ENCODE measurements at regions not wholly inside any gene's neighbourhood (a gene's known extent, or its start where the extent isn't known, plus 50 kb on each side); places are given as distances from the start of the nearest gene placed in this dataset.
A peak's percentile ranks its signal among the peaks of the same experiment; 100 is the strongest.

DNA sequence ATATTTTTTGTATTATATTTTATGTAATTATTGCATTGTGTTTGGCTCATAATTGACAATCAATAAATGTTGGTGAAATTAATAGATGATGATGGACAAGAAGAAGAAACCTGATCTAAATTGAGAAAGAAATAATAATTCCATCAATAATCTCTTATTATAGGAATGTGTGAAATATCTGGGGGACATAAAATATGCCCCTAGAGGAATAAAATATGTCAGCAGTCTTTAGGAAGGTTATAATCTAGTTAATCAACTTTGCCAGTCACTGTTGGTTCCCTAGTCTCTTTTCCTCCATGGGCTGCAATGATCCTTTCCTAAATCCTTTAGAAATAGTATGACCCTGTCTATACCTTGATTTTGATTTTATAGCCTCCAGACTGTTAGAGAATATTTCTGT is 549.7 kb upstream of the ADGRL4 start:
- Histone ChIP-seq H4K8ac (ENCODE audit: low read length) (no peak overlapping the region), H3K4me2 (ENCODE audit: low read length, poor library complexity, severe bottlenecking) (no peak overlapping the region), H3K9me3 (ENCODE audit: control insufficient read depth, low read length) (no peaks in the 10 kb centered on the region), H2BK15ac (ENCODE audit: low read depth, poor library complexity, severe bottlenecking) (no peak overlapping the region), H3K4me1 (ENCODE audit: control insufficient read depth, insufficient read depth, low read depth, low read length) (no peaks in the 10 kb centered on the region), H4K91ac (ENCODE audit: low read length) (no peak overlapping the region), H2AK5ac (ENCODE audit: low read length, severe bottlenecking) (no peak overlapping the region), H2BK12ac (ENCODE audit: low read length in 2 of 2) (no peak overlapping the region), H3K14ac (ENCODE audit: low read length in 2 of 2) (no peak overlapping the region), H3K27ac (ENCODE audit: low read length, poor library complexity, severe bottlenecking) (no peak overlapping the region), H3K4me3 (ENCODE audit: insufficient read depth in 1 of 2, low read depth in 1 of 2, low read length in 2 of 2) (no peak overlapping the region), H3K27me3 (ENCODE audit: control insufficient read depth in 1 of 2, insufficient read depth in 1 of 2, low read length in 2 of 2) (no peaks in the 10 kb centered on the region), H3K9ac (ENCODE audit: low read length) (no peak overlapping the region), H3K79me1 (replicated peaks; ENCODE audit: low read length, poor library complexity, severe bottlenecking) (no peaks in the 10 kb centered on the region), H3K36me3 (ENCODE audit: control insufficient read depth in 1 of 2, insufficient read depth in 2 of 2, low read depth in 1 of 2, low read length in 2 of 2) (no peaks in the 10 kb centered on the region), H3K18ac (ENCODE audit: low read depth in 1 of 2, low read length in 2 of 2) (no peak overlapping the region), H3K4ac (ENCODE audit: low read depth in 1 of 2, low read length in 2 of 2) (no peak overlapping the region), H2BK120ac (ENCODE audit: low read depth, low read length) (no peak overlapping the region), H2BK5ac (ENCODE audit: low read depth, low read length, poor library complexity, severe bottlenecking) (no peak overlapping the region), H2AFZ (ENCODE audit: low read depth, low read length) (no peak overlapping the region), H3K23ac (ENCODE audit: low read length in 2 of 2) (no peak overlapping the region)
- DNase-seq, result no peak

DNA sequence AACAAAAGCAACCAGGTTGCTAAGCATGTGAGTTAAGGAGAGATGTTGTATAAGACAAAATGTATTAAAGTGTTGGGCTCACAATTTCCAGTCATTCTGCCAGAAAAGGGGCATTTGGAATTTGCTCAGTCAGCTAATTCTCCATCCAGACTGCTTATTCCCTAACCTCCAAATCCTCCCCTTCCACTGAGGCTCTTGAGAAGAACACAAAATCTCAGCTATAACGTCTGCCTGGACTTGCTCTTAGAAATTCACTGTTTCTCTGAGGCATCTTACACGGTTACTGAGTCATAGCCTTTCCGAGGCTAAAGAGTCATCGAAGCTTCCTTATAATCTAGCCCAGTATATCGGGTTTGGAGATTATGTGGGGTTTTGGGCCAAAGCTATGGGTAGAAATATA is 548.2 kb upstream of the ADGRL4 start:
- no peak overlapping the region for H3K27ac ChIP-seq (ENCODE audit: low read length, poor library complexity, severe bottlenecking)
- no peak overlapping the region for H4K91ac ChIP-seq (ENCODE audit: low read length)
- H3K9ac ChIP-seq (ENCODE audit: low read length), result no peak overlapping the region
- H3K27me3 ChIP-seq (ENCODE audit: control insufficient read depth in 1 of 2, insufficient read depth in 1 of 2, low read length in 2 of 2), result no peaks in the 10 kb centered on the region
- H3K18ac ChIP-seq (ENCODE audit: low read depth in 1 of 2, low read length in 2 of 2), result no peak overlapping the region
- no peak overlapping the region for H2BK120ac ChIP-seq (ENCODE audit: low read depth, low read length)
- H3K4me1 ChIP-seq (ENCODE audit: control insufficient read depth, insufficient read depth, low read depth, low read length), result no peaks in the 10 kb centered on the region
- no peak for DNase-seq
- no peaks in the 10 kb centered on the region for H3K79me1 ChIP-seq (replicated peaks; ENCODE audit: low read length, poor library complexity, severe bottlenecking)
- H3K4ac ChIP-seq (ENCODE audit: low read depth in 1 of 2, low read length in 2 of 2), result no peak overlapping the region
- H3K36me3 ChIP-seq (ENCODE audit: control insufficient read depth in 1 of 2, insufficient read depth in 2 of 2, low read depth in 1 of 2, low read length in 2 of 2), result no peaks in the 10 kb centered on the region
- H3K9me3 ChIP-seq (ENCODE audit: control insufficient read depth, low read length), result no peaks in the 10 kb centered on the region
- no peak overlapping the region for H3K14ac ChIP-seq (ENCODE audit: low read length in 2 of 2)
- no peak overlapping the region for H2BK5ac ChIP-seq (ENCODE audit: low read depth, low read length, poor library complexity, severe bottlenecking)
- no peak overlapping the region for H2BK15ac ChIP-seq (ENCODE audit: low read depth, poor library complexity, severe bottlenecking)
- 57% methylated on average over 5 of the region's 5 CpGs for WGBS
- H3K23ac ChIP-seq (ENCODE audit: low read length in 2 of 2), result no peak overlapping the region
- no peak overlapping the region for H3K4me2 ChIP-seq (ENCODE audit: low read length, poor library complexity, severe bottlenecking)
- H3K4me3 ChIP-seq (ENCODE audit: insufficient read depth in 1 of 2, low read depth in 1 of 2, low read length in 2 of 2), result no peak overlapping the region
- no peak overlapping the region for H2BK12ac ChIP-seq (ENCODE audit: low read length in 2 of 2)
- no peak overlapping the region for H2AK5ac ChIP-seq (ENCODE audit: low read length, severe bottlenecking)
- no peak overlapping the region for H2AFZ ChIP-seq (ENCODE audit: low read depth, low read length)
- H4K8ac ChIP-seq (ENCODE audit: low read length), result no peak overlapping the region

DNA sequence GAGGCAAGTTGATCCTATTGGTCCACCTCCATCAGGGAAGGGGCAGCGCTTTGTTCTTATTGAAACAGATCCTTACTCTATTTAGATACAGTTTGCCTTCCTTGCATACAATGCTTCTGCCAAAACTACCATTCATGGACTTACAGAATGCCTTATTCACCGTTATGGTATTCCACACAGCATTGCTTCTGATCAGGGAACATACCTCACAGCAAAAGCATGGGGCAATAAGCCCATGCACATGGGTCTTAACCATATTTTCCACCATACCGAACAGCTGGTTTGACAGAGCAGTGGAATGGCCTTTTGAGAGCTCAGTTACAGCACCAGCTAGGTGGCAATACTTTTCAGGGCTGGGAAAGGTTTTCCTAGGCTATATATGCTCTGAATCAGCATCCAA is 544.8 kb upstream of the ADGRL4 start:
- Histone ChIP-seq H3K23ac (ENCODE audit: low read length in 2 of 2) (no peak overlapping the region), H2BK15ac (ENCODE audit: low read depth, poor library complexity, severe bottlenecking) (no peak overlapping the region), H3K27me3 (ENCODE audit: control insufficient read depth in 1 of 2, insufficient read depth in 1 of 2, low read length in 2 of 2) (no peaks in the 10 kb centered on the region), H2BK12ac (ENCODE audit: low read length in 2 of 2) (no peak overlapping the region), H2AFZ (ENCODE audit: low read depth, low read length) (no peak overlapping the region), H2BK5ac (ENCODE audit: low read depth, low read length, poor library complexity, severe bottlenecking) (no peak overlapping the region), H3K9me3 (ENCODE audit: control insufficient read depth, low read length) (no peaks in the 10 kb centered on the region), H3K4ac (ENCODE audit: low read depth in 1 of 2, low read length in 2 of 2) (no peak overlapping the region), H4K91ac (ENCODE audit: low read length) (no peak overlapping the region), H2AK5ac (ENCODE audit: low read length, severe bottlenecking) (no peak overlapping the region), H3K4me1 (ENCODE audit: control insufficient read depth, insufficient read depth, low read depth, low read length) (no peaks in the 10 kb centered on the region), H4K8ac (ENCODE audit: low read length) (no peak overlapping the region), H3K14ac (ENCODE audit: low read length in 2 of 2) (no peak overlapping the region), H3K9ac (ENCODE audit: low read length) (no peak overlapping the region), H3K27ac (ENCODE audit: low read length, poor library complexity, severe bottlenecking) (no peak overlapping the region), H3K36me3 (ENCODE audit: control insufficient read depth in 1 of 2, insufficient read depth in 2 of 2, low read depth in 1 of 2, low read length in 2 of 2) (no peaks in the 10 kb centered on the region), H2BK120ac (ENCODE audit: low read depth, low read length) (no peak overlapping the region), H3K4me3 (ENCODE audit: insufficient read depth in 1 of 2, low read depth in 1 of 2, low read length in 2 of 2) (no peak overlapping the region), H3K79me1 (replicated peaks; ENCODE audit: low read length, poor library complexity, severe bottlenecking) (no peaks in the 10 kb centered on the region), H3K18ac (ENCODE audit: low read depth in 1 of 2, low read length in 2 of 2) (no peak overlapping the region), H3K4me2 (ENCODE audit: low read length, poor library complexity, severe bottlenecking) (no peak overlapping the region)
- no peak for DNase-seq
- WGBS, result 60% methylated on average over 3 of the region's 3 CpGs

DNA sequence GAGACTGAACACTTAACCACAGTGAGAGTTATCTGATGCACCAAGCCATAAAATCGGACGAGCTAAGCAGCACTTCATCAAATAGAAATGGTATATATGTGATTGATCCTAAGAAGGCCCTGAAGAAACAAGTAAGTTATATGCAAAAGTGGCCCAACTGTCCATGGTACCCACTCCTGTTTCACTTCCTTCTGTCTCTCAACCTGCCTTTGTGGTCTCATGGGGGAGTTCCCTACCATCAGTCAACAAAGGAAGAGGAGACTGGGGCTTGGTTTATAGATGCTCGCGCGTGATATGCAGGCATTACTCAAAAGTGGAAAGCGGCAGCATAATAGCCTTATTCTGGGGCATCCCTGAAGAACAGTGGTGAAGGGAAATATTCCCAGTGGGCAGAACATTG is 543.9 kb upstream of the ADGRL4 start:
- no peak overlapping the region for H3K18ac ChIP-seq (ENCODE audit: low read depth in 1 of 2, low read length in 2 of 2)
- H3K27me3 ChIP-seq (ENCODE audit: control insufficient read depth in 1 of 2, insufficient read depth in 1 of 2, low read length in 2 of 2), result no peaks in the 10 kb centered on the region
- no peak overlapping the region for H3K27ac ChIP-seq (ENCODE audit: low read length, poor library complexity, severe bottlenecking)
- no peaks in the 10 kb centered on the region for H3K4me1 ChIP-seq (ENCODE audit: control insufficient read depth, insufficient read depth, low read depth, low read length)
- no peak overlapping the region for H2BK120ac ChIP-seq (ENCODE audit: low read depth, low read length)
- H2AK5ac ChIP-seq (ENCODE audit: low read length, severe bottlenecking), result no peak overlapping the region
- no peak overlapping the region for H3K4ac ChIP-seq (ENCODE audit: low read depth in 1 of 2, low read length in 2 of 2)
- H2BK15ac ChIP-seq (ENCODE audit: low read depth, poor library complexity, severe bottlenecking), result no peak overlapping the region
- no peak overlapping the region for H3K14ac ChIP-seq (ENCODE audit: low read length in 2 of 2)
- DNase-seq, result no peak
- no peaks in the 10 kb centered on the region for H3K79me1 ChIP-seq (replicated peaks; ENCODE audit: low read length, poor library complexity, severe bottlenecking)
- no peak overlapping the region for H2AFZ ChIP-seq (ENCODE audit: low read depth, low read length)
- H3K9ac ChIP-seq (ENCODE audit: low read length), result no peak overlapping the region
- peak overlapping the region; percentile 34 for H3K4me2 ChIP-seq (ENCODE audit: low read length, poor library complexity, severe bottlenecking)
- H3K23ac ChIP-seq (ENCODE audit: low read length in 2 of 2), result no peak overlapping the region
- H3K36me3 ChIP-seq (ENCODE audit: control insufficient read depth in 1 of 2, insufficient read depth in 2 of 2, low read depth in 1 of 2, low read length in 2 of 2), result no peaks in the 10 kb centered on the region
- no peak overlapping the region for H2BK5ac ChIP-seq (ENCODE audit: low read depth, low read length, poor library complexity, severe bottlenecking)
- no peak overlapping the region for H2BK12ac ChIP-seq (ENCODE audit: low read length in 2 of 2)
- H3K9me3 ChIP-seq (ENCODE audit: control insufficient read depth, low read length), result no peaks in the 10 kb centered on the region
- 95% methylated on average over 4 of the region's 6 CpGs for WGBS
- no peak overlapping the region for H4K8ac ChIP-seq (ENCODE audit: low read length)
- H4K91ac ChIP-seq (ENCODE audit: low read length), result no peak overlapping the region
- no peak overlapping the region for H3K4me3 ChIP-seq (ENCODE audit: insufficient read depth in 1 of 2, low read depth in 1 of 2, low read length in 2 of 2)

All from mesenchymal stem cell (in vitro differentiated cells and primary cell).